ENCODE measurements at regions not wholly inside any gene's neighbourhood (a gene's known extent, or its start where the extent isn't known, plus 50 kb on each side); places are given as distances from the start of the nearest gene placed in this dataset.

DNA sequence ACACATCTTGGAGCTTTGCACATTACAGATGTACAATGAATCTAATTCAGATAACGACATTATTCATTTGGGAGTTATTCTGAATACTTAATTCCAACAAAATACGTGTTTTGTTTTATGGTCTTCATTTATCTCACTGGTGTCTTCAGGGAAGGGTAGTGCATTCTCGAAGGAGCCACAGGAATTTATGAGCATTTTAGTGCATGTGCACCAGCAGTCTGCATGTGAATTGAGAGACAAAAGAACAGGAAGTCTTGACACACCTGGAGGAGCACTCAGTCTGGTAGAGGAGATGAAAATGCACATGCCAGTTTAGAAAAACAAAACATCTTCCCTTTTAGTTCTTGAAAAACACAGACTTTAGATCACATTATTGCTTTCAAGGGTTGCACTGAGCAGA lies 228.7 kb downstream of the LRATD1 start:
- TF ChIP-seq, protein P1, sequence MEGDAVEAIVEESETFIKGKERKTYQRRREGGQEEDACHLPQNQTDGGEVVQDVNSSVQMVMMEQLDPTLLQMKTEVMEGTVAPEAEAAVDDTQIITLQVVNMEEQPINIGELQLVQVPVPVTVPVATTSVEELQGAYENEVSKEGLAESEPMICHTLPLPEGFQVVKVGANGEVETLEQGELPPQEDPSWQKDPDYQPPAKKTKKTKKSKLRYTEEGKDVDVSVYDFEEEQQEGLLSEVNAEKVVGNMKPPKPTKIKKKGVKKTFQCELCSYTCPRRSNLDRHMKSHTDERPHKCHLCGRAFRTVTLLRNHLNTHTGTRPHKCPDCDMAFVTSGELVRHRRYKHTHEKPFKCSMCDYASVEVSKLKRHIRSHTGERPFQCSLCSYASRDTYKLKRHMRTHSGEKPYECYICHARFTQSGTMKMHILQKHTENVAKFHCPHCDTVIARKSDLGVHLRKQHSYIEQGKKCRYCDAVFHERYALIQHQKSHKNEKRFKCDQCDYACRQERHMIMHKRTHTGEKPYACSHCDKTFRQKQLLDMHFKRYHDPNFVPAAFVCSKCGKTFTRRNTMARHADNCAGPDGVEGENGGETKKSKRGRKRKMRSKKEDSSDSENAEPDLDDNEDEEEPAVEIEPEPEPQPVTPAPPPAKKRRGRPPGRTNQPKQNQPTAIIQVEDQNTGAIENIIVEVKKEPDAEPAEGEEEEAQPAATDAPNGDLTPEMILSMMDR (IDR thresholded peaks at IDR 0.05; ENCODE audit: low read depth, low read length, missing control alignments) = no peak
- in situ Hi-C loops (cut with HindIII; ENCODE audit: low sequenced_read_pairs) = no loop called here

DNA sequence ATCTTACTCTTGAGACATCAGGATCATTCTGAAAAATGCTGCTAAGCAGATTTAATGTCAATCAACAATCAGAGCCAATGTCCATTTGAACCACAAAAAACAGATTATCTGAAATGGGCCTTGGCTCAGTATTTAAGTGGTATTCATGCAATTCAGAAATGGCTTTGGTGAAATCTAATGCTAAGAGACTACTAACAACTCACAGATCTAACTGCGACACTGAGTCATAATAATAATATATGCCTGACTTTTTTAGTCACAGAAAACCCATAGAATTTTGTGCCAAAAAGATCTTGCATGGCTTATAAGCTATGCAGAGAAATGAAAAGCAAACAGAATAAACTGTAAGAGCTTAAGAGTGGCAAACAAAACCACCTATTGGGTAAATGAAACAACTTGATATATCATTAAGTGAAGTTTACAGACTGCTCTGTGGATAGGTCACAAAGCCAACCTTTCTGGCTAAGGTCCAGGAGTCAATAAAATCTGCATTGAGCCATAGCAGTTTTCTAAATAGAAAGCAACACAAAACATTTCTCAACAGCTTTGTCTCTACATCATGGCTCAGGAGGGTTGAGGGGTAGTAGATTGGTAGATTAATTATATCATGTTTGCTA lies 234.3 kb downstream of the LRATD1 start:
- no peak overlapping the region for H3K4me3 ChIP-seq (ENCODE audit: low read depth, low read length)
- in situ Hi-C loops (cut with HindIII; ENCODE audit: low sequenced_read_pairs) = no loop called here
- no peak for DNase-seq (ENCODE audit: low read depth)
- TF ChIP-seq, protein P1 (IDR thresholded peaks at IDR 0.05; ENCODE audit: low read depth, low read length, missing control alignments) = no peak

More for the DNA sequence above, 228.7 kb downstream of the LRATD1 start:
- no peak overlapping the region for H3K4me3 ChIP-seq (ENCODE audit: low read depth, low read length)
- DNase-seq (ENCODE audit: low read depth) = no peak

DNA sequence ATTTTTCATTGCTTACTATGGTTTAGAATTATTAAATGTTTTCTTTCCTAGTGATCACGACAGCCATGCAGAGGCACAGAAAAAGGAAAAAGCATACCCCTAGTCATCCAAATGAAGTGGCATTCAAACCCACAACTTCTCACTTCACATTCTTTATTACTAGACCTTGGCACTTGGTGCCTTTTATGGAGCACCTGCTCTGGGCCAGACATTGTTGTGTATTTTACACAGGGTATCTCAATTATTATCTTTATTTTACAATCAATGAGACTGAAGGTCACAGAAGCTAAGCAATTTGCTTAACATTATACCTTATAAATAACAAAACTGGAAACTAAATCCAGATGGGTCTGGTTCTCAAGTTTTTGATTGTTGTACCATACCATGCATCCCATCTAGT lies 235.3 kb downstream of the LRATD1 start:
- in situ Hi-C loops (cut with HindIII; ENCODE audit: low sequenced_read_pairs) = no loop called here

DNA sequence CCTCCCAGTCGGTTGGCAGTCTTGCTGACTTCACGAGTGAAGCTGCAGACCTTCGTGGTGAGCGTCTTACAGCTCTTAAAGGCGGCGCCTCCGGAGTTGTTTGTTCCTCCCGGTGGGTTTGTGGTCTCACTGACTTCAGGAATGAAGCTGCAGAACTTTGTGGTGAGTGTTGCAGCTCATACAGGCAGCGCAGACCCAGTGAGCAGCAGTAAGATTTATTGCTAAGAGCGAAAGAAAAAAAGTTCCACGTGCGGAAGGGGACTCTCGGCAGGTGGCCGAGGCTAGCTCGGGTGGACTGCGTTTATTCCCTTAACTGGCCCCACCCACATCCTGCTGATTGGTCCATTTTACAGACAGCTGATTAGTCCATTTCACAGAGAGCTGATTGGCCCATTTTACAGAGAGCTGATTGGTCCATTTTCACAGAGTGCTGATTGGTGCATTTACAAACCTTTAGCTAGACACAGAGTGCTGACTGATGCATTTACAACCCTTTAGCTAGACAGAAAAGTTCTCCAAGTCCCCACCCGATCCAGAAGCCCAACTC lies 240.3 kb downstream of the LRATD1 start:
- in situ Hi-C loops (cut with HindIII; ENCODE audit: low sequenced_read_pairs) = no loop called here
- TF ChIP-seq, protein P1 (IDR thresholded peaks at IDR 0.05; ENCODE audit: low read depth, low read length, missing control alignments) = no peak
- DNase-seq (ENCODE audit: low read depth) = no peak
- no peak overlapping the region for H3K4me3 ChIP-seq (ENCODE audit: low read depth, low read length)

More for the DNA sequence above, 235.3 kb downstream of the LRATD1 start:
- H3K4me3 ChIP-seq (ENCODE audit: low read depth, low read length) = no peak overlapping the region
- no peak for DNase-seq (ENCODE audit: low read depth)
- TF ChIP-seq, protein P1 (IDR thresholded peaks at IDR 0.05; ENCODE audit: low read depth, low read length, missing control alignments) = no peak

DNA sequence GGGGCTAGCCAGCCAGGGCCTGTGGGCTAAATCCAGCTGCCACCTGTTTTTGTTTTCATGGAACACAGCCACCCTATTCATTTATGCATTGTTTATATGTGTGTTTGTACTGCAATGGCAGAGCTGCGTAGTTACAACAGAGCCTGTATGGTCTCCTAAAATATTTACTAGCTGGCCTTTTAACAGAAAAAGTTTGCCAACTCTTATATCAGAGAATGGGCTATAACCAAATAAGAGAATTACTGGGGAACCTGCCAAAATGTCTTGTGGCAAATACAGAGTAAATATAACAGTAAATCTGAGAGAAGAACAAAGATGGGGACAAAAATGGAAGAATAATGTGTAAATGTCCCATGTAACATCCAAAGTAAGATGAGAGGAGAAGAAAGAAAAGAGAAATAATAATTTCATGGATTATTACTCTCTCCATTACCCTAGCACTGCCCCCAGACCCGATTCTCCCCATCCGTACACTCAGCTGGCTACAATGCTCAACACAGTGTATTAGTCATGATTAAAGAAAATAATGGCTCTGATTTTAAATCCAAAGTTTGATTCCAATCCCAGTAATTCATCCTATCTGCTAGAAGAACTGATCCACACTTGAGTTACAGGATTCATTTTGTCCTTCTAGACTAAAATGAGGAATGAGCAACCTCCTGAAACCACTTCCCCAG lies 249.3 kb downstream of the LRATD1 start:
- no peak overlapping the region for H3K4me3 ChIP-seq (ENCODE audit: low read depth, low read length)
- no peak for DNase-seq (ENCODE audit: low read depth)
- TF ChIP-seq, protein P1 (IDR thresholded peaks at IDR 0.05; ENCODE audit: low read depth, low read length, missing control alignments) = no peak
- in situ Hi-C loops (cut with HindIII; ENCODE audit: low sequenced_read_pairs) = no loop called here

DNA sequence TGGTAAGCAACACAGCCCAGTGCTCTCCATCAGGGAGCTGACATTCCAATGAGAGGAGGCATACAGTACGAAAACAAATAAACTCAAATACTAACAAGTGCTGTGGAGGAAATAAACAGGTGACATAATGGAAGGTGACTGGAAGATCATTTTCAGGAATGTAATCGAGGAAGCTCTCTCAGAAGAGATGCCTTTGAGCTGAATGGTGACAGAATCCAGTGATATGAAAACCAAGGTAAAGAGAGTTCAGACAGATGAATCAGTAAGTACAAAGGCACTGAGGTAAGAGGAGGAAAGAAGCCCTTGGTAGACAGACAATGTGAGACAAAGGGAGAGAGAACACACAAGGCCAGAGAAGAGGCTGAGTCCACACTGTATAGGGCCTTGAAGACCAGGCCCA lies 252.1 kb downstream of the LRATD1 start:
- H3K4me3 ChIP-seq (ENCODE audit: low read depth, low read length) = no peak overlapping the region
- no peak for DNase-seq (ENCODE audit: low read depth)
- TF ChIP-seq, protein P1 (IDR thresholded peaks at IDR 0.05; ENCODE audit: low read depth, low read length, missing control alignments) = no peak
- in situ Hi-C loops (cut with HindIII; ENCODE audit: low sequenced_read_pairs) = no loop called here

All from astrocyte of the cerebellum (primary cell).